HFFc6 (cell line): ENCODE measurements at regions not wholly inside any gene's neighbourhood (a gene's known extent, or its start where the extent isn't known, plus 50 kb on each side); places are given as distances from the start of the nearest gene placed in this dataset.

Experiments
- DNase-seq: peaks from one replicate; pipeline ENCODE4 v3.0.0-alpha.2; 2018
- H3K27ac Mint-ChIP-seq: 2 replicates; pipeline ENCODE4 v1.8.0; 2020; ENCODE audit warnings: mild to moderate bottlenecking, mixed read lengths
- H3K27me3 Mint-ChIP-seq: 2 replicates; pipeline ENCODE4 v1.8.0; 2021; ENCODE audit warnings: mild to moderate bottlenecking, moderate library complexity, mixed read lengths; ENCODE audit not compliant: insufficient read depth
- H3K36me3 Mint-ChIP-seq: 2 replicates; pipeline ENCODE4 v1.8.0; 2021; ENCODE audit warnings: low read depth, mixed read lengths
- H3K4me1 Mint-ChIP-seq: 2 replicates; pipeline ENCODE4 v1.8.0; 2020; ENCODE audit warnings: low read depth, mixed read lengths
- H3K4me3 Mint-ChIP-seq: 2 replicates; pipeline ENCODE4 v1.8.0; 2020; ENCODE audit warnings: mild to moderate bottlenecking, moderate library complexity, mixed read lengths
- H3K9me3 Mint-ChIP-seq: 2 replicates; pipeline ENCODE4 v1.8.0; 2020; ENCODE audit warnings: mild to moderate bottlenecking, mixed read lengths
- TF ChIP-seq, protein P1 (sequence below): fragments of 200-600 bp; sonication (generic); IDR thresholded peaks from 2 replicates; pipeline ENCODE4 v1.5.0; 2021; ENCODE audit warnings: antibody characterized with exemption, mild to moderate bottlenecking

GRCh38 chr12:39081910-39082309, 176.5 kb upstream of the CPNE8 start:
- Mint-ChIP-seq H3K4me1 (no peaks in the 10 kb centered on the region), H3K9me3 (peaks cover 27% of the 10 kb centered on the region), H3K27ac (no peak overlapping the region), H3K4me3 (no peak overlapping the region), H3K27me3 (no peaks in the 10 kb centered on the region), H3K36me3 (no peaks in the 10 kb centered on the region)
- TF ChIP-seq, protein P1, sequence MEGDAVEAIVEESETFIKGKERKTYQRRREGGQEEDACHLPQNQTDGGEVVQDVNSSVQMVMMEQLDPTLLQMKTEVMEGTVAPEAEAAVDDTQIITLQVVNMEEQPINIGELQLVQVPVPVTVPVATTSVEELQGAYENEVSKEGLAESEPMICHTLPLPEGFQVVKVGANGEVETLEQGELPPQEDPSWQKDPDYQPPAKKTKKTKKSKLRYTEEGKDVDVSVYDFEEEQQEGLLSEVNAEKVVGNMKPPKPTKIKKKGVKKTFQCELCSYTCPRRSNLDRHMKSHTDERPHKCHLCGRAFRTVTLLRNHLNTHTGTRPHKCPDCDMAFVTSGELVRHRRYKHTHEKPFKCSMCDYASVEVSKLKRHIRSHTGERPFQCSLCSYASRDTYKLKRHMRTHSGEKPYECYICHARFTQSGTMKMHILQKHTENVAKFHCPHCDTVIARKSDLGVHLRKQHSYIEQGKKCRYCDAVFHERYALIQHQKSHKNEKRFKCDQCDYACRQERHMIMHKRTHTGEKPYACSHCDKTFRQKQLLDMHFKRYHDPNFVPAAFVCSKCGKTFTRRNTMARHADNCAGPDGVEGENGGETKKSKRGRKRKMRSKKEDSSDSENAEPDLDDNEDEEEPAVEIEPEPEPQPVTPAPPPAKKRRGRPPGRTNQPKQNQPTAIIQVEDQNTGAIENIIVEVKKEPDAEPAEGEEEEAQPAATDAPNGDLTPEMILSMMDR: no peak
- no peak for DNase-seq

- Mint-ChIP-seq H3K27me3 (no peaks in the 10 kb centered on the region), H3K9me3 (peaks cover 19% of the 10 kb centered on the region), H3K27ac (no peak overlapping the region), H3K4me3 (no peak overlapping the region), H3K4me1 (no peaks in the 10 kb centered on the region), H3K36me3 (no peaks in the 10 kb centered on the region; the same call in 1 of the 2 replicates)
- TF ChIP-seq, protein P1: no peak
- no peak for DNase-seq
These were observed 171.8 kb upstream of the CPNE8 start for GRCh38 chr12:39077226-39077625.

DNA sequence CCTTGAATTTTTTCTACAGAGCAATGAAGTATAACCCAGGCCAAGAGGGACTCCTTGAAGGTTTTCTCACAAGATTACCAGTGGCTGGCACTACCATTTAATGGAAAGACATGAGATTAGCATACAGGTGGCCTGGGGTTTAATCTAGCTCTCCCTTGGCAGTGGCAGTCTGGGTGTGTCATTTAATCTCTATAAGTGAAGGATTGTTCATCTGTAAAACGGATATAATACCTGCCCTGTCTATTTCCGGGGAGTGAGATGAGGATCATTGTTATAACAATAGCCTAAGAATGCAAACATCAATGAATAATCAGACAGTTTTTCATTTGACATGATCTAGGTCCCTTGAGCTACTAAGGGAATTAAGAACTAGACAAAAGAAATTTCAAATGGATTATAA, 168.7 kb upstream of the CPNE8 start:
- no peaks in the 10 kb centered on the region for H3K4me1 Mint-ChIP-seq
- H3K27ac Mint-ChIP-seq: no peak overlapping the region
- no peaks in the 10 kb centered on the region; the same call in 1 of the 2 replicates for H3K36me3 Mint-ChIP-seq

GRCh38 chr12:39072658-39073057, 167.3 kb upstream of the CPNE8 start:
- Mint-ChIP-seq H3K27me3 (peaks cover 3% of the 10 kb centered on the region; the same call in 1 of the 2 replicates), H3K4me3 (no peak overlapping the region), H3K4me1 (no peaks in the 10 kb centered on the region), H3K9me3 (peaks cover 32% of the 10 kb centered on the region), H3K36me3 (no peaks in the 10 kb centered on the region; the same call in 1 of the 2 replicates), H3K27ac (no peak overlapping the region)
- no peak for DNase-seq
- TF ChIP-seq, protein P1: no peak

More for the DNA sequence above, 168.7 kb upstream of the CPNE8 start:
- Mint-ChIP-seq H3K4me3 (no peak overlapping the region), H3K27me3 (peaks cover 3% of the 10 kb centered on the region; the same call in 1 of the 2 replicates), H3K9me3 (peaks cover 30% of the 10 kb centered on the region)
- DNase-seq: no peak
- TF ChIP-seq, protein P1: no peak

DNA sequence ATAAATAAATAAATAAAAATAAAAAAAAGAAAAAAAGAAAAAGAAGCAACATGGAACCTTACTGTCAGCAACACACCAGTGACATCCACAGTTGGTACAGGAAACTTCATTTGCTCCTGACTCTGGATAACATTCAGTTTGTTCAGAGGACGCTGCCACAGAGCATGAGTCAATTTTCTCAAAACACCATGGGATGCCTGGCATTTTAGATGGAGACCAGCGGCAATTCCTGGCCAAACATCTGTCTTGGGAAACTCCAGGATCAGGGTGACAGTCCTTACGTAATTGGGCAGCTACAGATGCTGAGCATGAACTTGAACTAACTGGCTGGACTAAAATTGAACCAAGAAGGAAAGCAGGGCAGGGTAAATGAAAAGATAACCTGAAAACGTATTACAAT, 166.2 kb upstream of the CPNE8 start:
- Mint-ChIP-seq H3K27ac (no peak overlapping the region), H3K9me3 (peaks cover 34% of the 10 kb centered on the region), H3K4me1 (no peaks in the 10 kb centered on the region), H3K4me3 (no peak overlapping the region), H3K36me3 (no peaks in the 10 kb centered on the region; the same call in 1 of the 2 replicates), H3K27me3 (peaks cover 3% of the 10 kb centered on the region; the same call in 1 of the 2 replicates)
- TF ChIP-seq, protein P1: no peak
- no peak for DNase-seq

DNA sequence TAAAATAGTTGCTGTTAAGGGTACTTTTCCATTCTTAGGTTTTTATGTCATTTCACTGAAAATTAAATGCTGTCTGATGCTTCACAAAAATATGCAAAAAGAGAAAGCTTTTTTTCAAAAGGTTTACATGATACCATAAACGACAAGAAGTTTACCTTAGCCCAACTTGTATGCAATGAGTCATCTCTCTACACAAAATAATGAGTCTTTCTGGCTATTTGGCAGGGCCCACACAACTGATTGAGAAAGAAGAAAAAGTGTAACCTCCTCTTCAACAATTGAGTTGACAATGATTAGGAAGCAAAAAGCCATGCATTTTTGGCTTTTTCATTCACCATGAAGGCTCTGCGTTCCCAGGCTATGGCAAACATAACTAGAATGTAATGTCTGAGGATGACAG, 165.4 kb upstream of the CPNE8 start:
- no peak for DNase-seq
- no peak overlapping the region for H3K27ac Mint-ChIP-seq
- TF ChIP-seq, protein P1: no peak
- no peak overlapping the region for H3K4me3 Mint-ChIP-seq
- peaks cover 40% of the 10 kb centered on the region for H3K9me3 Mint-ChIP-seq
- H3K27me3 Mint-ChIP-seq: peaks cover 3% of the 10 kb centered on the region; the same call in 1 of the 2 replicates
- no peaks in the 10 kb centered on the region for H3K4me1 Mint-ChIP-seq
- no peaks in the 10 kb centered on the region for H3K36me3 Mint-ChIP-seq
